Body of pancreas (tissue), 4 donors: ENCODE measurements at regions not wholly inside any gene's neighbourhood (a gene's known extent, or its start where the extent isn't known, plus 50 kb on each side); places are given as distances from the start of the nearest gene placed in this dataset.
"Not testable (repeated sequence)": the region's sequence is repeated elsewhere in the genome, so short reads cannot be mapped to it uniquely, and the experiment has no call there.

Experiments used
- ATAC-seq: fragments of 150-250 bp; one replicate; pipeline ENCODE4 v1.9.1; 2016
- DNase-seq, 4 donors: peaks; one replicate each; pipeline ENCODE4 v3.0.0-alpha.2; 2019
- H3K27ac ChIP-seq, 4 donors: fragments of 200-600 bp; sonication (generic); 1 replicate in 3 of 4; 2 replicates in 1 of 4; pipeline versions ENCODE4 v1.5.1 to v1.6.1; 2016 to 2019; ENCODE audit warnings: mild to moderate bottlenecking in 1 of 4, mixed read lengths in 1 of 4, moderate library complexity in 1 of 4
- H3K27me3 ChIP-seq, 2 donors: fragments of 200-600 bp; sonication (generic); one replicate each; pipeline ENCODE4 v1.6.0; 2016; ENCODE audit warnings: mild to moderate bottlenecking in 1 of 2
- H3K36me3 ChIP-seq, 2 donors: fragments of 200-600 bp; sonication (generic); replicated peaks in 1 of 2; 2 replicates each; pipeline ENCODE4 v1.5.1; 2016; ENCODE audit warnings: low read depth in 2 of 2; ENCODE audit not compliant: insufficient read depth in 1 of 2
- H3K4me1 ChIP-seq: fragments of 200-600 bp; sonication (generic); one replicate; pipeline ENCODE4 v1.6.0; 2016
- H3K4me3 ChIP-seq, 2 donors: fragments of 200-600 bp; sonication (generic); 1 replicate in 1 of 2; 2 replicates in 1 of 2; pipeline ENCODE4 v1.5.1; 2016 to 2019
- H3K9me3 ChIP-seq, 3 donors: fragments of 200-600 bp; sonication (generic); 1 replicate in 2 of 3; 2 replicates in 1 of 3; pipeline ENCODE4 v1.5.1; 2016
- POLR2A ChIP-seq, 3 donors: fragments of 450-650 bp; IDR thresholded peaks; one replicate each; pipeline ENCODE4 v1.6.1; 2016; ENCODE audit warnings: antibody characterized with exemption in 3 of 3, mild to moderate bottlenecking in 2 of 3
- WGBS, 2 donors: methylation state at CpG; one replicate each; pipeline ENCODE4 v1.1.5; 2017; 5-methylcytosine and 5-hydroxymethylcytosine counted together
- intact Hi-C: fragments of 100-400 bp; cut with DNase I; formaldehyde crosslinking; loops from one replicate; pipeline ENCODE4 v1.15.1; 2023
- TF ChIP-seq, protein P1 (sequence below), 7 experiments: fragments of 450-650 bp in 4 of 7; fragments of 200-600 bp in 3 of 7; sonication (generic) in 3 of 7; IDR thresholded peaks; one replicate each; pipeline ENCODE4 v1.5.1; 2016 to 2019; ENCODE audit warnings: antibody characterized with exemption in 7 of 7

DNA sequence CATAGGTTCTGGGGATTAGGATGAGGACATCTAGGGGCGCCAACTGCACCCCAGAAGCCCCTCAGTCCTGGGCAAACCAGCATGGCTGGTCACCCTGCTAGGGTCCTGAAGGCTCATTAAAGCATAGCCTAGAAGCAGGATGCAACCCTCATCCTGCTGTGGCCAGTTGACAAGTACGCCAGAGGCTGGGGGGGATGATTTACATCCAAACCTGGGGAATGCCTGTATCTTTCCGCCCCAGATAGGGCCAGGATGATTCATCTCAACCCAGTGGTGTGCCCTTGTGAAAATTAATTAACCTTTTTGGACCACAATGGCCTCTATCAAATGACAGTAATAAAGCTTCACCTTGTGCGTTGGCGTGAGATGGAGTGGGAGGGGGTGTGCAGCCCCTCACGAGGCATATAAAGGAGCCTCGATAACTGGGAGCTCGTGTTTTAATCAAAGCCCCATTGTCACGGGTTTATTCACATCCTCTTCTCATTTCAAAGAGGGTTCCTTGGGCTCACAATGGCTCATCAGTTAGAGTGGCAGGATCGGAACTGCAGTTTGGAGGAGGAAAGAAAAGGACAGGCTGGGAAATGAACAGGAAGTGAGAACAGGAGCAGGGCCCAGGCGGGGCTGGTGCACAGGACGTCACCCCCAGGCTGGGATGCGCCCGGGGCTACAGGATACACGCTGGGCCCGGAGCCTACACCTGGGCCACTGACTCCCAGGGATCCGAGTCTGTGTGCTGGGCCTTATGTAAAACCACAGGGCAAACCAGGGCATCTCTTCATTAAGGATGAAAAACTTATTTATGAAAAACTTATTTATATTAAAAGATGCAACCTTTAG is 121.8 kb upstream of the PHACTR3 start:
- intact Hi-C loops = no loop called here
- TF ChIP-seq, protein P1, sequence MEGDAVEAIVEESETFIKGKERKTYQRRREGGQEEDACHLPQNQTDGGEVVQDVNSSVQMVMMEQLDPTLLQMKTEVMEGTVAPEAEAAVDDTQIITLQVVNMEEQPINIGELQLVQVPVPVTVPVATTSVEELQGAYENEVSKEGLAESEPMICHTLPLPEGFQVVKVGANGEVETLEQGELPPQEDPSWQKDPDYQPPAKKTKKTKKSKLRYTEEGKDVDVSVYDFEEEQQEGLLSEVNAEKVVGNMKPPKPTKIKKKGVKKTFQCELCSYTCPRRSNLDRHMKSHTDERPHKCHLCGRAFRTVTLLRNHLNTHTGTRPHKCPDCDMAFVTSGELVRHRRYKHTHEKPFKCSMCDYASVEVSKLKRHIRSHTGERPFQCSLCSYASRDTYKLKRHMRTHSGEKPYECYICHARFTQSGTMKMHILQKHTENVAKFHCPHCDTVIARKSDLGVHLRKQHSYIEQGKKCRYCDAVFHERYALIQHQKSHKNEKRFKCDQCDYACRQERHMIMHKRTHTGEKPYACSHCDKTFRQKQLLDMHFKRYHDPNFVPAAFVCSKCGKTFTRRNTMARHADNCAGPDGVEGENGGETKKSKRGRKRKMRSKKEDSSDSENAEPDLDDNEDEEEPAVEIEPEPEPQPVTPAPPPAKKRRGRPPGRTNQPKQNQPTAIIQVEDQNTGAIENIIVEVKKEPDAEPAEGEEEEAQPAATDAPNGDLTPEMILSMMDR (IDR thresholded peaks at IDR 0.05) = no peak
- no peak for TF ChIP-seq POLR2A (IDR thresholded peaks at IDR 0.05)
- 56 to 69% methylated on average over 17 of the region's 17 CpGs for WGBS, 2 donors

DNA sequence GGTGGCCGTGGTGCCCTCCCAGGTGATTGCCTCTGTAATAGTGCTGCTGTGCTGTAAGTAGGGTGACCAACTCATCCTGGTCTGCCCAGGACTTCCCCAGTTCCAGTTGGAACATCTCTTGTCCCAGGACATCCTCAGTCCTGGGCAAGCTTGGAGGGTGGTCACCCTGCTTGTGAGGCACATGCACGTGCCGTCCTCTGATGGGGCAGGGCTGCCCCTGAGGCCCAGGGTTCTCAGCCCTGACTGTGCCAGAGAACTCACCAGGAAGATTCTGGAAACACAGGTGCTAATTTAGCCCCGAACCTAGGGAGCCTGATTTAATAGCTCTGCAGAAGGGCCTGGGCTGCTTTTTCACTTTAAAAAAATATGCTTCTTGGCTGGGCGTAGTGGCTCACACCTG is 120.9 kb upstream of the PHACTR3 start:
- H3K4me1 ChIP-seq = no peaks in the 10 kb centered on the region
- H3K9me3 ChIP-seq = no peaks in the 10 kb centered on the region
- H3K36me3 ChIP-seq = no peaks in the 10 kb centered on the region
- DNase-seq (no peak), ATAC-seq (no peak)
- intact Hi-C loops = no loop called here
- WGBS, 2 donors = 50 to 67% methylated on average over 3 to 5 of the region's 5 CpGs
- no peak overlapping the region for H3K4me3 ChIP-seq
- H3K27me3 ChIP-seq = no peaks in the 10 kb centered on the region
- TF ChIP-seq POLR2A (IDR thresholded peaks at IDR 0.05) = no peak
- TF ChIP-seq, protein P1 (IDR thresholded peaks at IDR 0.05) = no peak
- no peak overlapping the region for H3K27ac ChIP-seq

More for the DNA sequence above, 121.8 kb upstream of the PHACTR3 start:
- H3K4me3 ChIP-seq = no peak overlapping the region
- H3K27ac ChIP-seq = no peak overlapping the region
- ATAC-seq (no peak), DNase-seq (no peak)
- H3K9me3 ChIP-seq = no peaks in the 10 kb centered on the region
- H3K36me3 ChIP-seq = no peaks in the 10 kb centered on the region
- H3K27me3 ChIP-seq = no peaks in the 10 kb centered on the region
- H3K4me1 ChIP-seq = no peaks in the 10 kb centered on the region

DNA sequence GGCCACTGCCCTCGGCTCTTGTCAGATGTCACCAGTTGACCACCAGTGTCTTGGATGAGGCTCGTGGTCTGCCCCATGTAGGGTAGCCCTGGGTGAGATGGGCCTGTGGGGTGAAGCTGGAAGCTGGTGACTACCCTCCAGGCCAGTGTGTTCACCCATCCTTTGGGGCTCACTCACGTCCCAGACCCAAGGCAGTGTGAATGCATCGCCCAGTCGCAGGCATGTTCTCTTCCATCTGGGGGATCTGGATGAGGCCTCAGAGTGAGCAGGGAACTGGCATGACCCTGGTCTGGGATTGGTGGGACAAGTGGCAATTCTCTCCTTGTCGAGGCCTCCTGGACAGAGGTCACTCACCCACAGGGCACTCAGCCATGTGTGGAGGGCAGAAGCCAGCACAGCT is 120.1 kb upstream of the PHACTR3 start:
- no peaks in the 10 kb centered on the region for H3K27me3 ChIP-seq
- no peak overlapping the region for H3K4me3 ChIP-seq
- intact Hi-C loops = no loop called here
- H3K36me3 ChIP-seq = no peaks in the 10 kb centered on the region
- DNase-seq (no peak), ATAC-seq (no peak)
- WGBS, 2 donors = 70 to 79% methylated on average over 4 to 6 of the region's 6 CpGs
- no peaks in the 10 kb centered on the region for H3K4me1 ChIP-seq
- no peaks in the 10 kb centered on the region for H3K9me3 ChIP-seq
- H3K27ac ChIP-seq = no peak overlapping the region
- TF ChIP-seq POLR2A (IDR thresholded peaks at IDR 0.05) = no peak
- TF ChIP-seq, protein P1 (IDR thresholded peaks at IDR 0.05) = no peak

DNA sequence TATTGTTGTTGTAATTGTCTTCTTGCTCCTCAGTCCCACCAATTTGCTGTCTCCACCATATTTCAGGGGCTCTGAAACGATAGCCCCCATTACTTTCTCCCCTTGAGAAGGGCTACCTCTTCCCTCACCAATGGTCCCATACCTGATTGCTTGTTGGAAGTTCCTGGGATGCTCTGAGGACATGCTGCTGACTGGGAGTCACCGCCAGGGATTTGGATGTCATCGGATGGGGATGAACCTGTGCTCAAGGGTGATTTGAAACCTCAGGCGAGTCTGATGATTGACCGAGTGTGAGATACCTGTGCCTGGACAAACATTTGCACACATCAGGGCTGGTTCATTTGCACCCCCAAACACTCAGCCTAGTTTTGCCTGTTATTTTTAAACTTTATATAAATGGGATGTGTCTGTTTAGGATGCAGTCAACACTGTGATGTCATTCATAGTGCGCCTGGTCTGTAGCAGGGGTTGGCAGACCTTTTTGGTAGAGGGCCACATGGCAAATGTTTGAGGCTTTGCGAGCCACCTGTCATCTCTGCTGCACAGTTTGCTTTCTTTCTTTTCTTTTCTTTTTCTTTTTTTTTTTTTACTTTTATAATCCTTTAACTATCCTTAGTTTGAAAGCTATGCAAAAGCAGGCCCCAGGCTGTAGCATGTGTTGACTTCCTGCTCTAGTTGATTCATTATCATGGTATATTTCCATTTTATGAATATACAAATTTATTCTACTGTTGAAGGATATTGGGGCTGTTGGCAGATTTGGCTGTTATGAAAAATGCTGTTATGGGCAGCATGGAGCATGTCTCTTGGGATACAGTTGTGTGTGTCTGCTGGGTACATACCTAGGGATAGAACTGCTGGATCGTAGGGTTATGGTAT is 118.5 kb upstream of the PHACTR3 start:
- Histone ChIP-seq H3K27ac (no peak overlapping the region), H3K36me3 (no peaks in the 10 kb centered on the region), H3K4me1 (no peaks in the 10 kb centered on the region), H3K4me3 (no peak overlapping the region), H3K27me3 (no peaks in the 10 kb centered on the region), H3K9me3 (no peaks in the 10 kb centered on the region)
- ATAC-seq (no peak), DNase-seq (no peak)
- TF ChIP-seq POLR2A (IDR thresholded peaks at IDR 0.05) = no peak
- TF ChIP-seq, protein P1 (IDR thresholded peaks at IDR 0.05) = no peak
- intact Hi-C loops = no loop called here
- WGBS, 2 donors = 82 to 87% methylated on average over 8 of the region's 8 CpGs

DNA sequence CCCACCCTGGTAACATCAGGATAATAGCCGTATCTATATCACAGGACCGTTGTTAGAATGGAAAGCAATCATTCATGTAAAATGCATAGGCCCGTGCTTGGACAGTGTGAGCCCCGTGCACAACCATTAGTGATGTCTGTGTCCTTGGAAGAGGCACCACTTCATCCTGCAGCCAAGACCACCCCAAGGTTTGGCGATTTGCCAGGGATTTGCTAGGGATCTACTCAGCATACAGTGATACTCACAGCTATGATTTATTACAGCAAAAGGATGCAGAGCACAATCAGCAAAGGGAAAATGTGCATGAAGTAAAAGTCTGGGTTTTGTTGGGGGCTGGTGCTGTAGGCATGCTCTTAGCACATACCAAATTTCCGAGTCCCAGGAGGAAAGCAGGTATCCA is 115.9 kb upstream of the PHACTR3 start:
- 35 to 58% methylated on average over 2 to 6 of the region's 6 CpGs for WGBS, 2 donors
- ATAC-seq = not testable (repeated sequence)

DNA sequence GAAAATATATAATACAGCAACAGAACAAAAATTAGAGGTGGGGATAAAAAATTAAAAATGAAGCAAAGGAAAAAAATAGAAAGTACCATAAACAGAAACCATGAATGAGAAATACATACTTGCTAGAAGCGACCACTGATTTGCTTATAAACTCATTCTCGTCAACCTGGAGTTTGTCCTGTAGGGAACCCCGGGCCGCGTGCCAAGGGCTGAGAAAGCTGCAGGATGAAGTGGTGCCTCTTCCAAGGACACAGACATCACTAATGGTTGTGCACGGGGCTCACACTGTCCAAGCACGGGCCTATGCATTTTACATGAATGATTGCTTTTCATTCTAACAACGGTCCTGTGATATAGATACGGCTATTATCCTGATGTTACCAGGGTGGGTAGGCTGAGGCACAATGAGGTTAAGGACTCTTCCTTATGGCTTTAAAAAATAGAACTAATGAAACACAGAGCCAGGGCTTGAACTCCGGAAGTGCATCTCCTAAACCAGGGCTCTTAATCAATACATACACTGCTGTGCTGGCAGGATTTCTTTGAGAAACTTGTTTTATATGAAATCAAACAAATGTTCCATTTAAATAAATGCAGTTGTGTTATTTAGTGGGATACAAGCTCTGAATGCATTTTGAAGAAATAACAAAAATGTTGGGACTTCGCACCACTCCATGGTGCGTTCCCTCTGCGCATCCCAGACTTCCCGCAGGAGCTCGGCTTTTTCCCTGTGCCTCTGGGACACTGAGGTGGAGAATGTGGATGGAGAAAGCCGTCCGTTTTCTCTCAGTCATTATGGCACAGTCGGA is 113.9 kb upstream of the PHACTR3 start:
- H3K9me3 ChIP-seq, H3K4me3 ChIP-seq, DNase-seq, H3K4me1 ChIP-seq, ATAC-seq, H3K36me3 ChIP-seq, intact Hi-C loops, H3K27ac ChIP-seq, H3K27me3 ChIP-seq: not testable (repeated sequence)
- WGBS, 2 donors = 62 to 67% methylated on average over 18 of the region's 18 CpGs

More for the DNA sequence above, 115.9 kb upstream of the PHACTR3 start:
- H3K27ac ChIP-seq, H3K27me3 ChIP-seq, H3K4me3 ChIP-seq, H3K36me3 ChIP-seq, DNase-seq, intact Hi-C loops, H3K4me1 ChIP-seq, H3K9me3 ChIP-seq: not testable (repeated sequence)
